ENCODE measurements at regions not wholly inside any gene's neighbourhood (a gene's known extent, or its start where the extent isn't known, plus 50 kb on each side); places are given as distances from the start of the nearest gene placed in this dataset.
"Not testable (repeated sequence)": the region's sequence is repeated elsewhere in the genome, so short reads cannot be mapped to it uniquely, and the experiment has no call there.

DNA sequence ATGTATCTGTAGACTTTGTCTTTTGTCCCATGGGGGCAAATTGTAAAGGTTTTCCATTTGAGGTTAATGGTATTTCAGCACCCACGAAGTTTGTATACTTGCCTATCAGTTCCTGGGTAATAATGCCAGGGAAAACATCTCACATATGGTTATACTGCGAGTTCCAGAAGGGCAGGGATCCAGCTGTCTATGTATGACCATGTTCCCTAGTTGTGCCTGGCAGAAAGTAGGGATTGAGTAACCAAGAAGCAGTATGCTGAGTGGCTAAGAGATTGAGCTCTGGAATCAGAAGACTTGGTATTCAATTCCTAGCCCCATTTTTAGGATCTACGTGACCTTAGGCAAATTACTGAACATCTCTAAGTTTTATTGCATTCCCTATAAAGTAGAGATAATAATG is 173.2 kb upstream of the PWP1 start:
- TF ChIP-seq CTCF (IDR thresholded peaks at IDR 0.05) = no peak
- H3K4me3 ChIP-seq = no peak overlapping the region
- H3K27ac ChIP-seq = no peak overlapping the region
- DNase-seq (ENCODE audit: low spot score) = no peak

DNA sequence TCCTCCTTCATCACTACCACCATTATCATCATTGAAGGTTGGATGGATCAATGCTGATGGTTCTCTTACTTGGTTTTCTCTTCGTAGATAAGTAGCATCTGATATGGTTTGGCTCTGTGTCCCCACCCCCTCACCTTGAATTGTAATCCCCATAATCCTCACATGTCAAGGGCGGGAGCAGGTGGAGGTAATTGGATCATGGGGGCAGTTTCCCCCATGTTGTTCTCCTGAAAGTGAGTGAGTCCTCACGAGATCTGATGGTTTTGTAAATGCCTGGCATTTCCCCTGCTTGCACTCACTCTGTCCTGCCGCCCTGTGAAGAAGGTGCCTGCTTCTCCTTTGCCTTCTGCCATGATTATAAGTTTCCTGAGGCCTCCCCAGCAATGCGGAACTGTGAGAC is 172.4 kb upstream of the PWP1 start:
- no peak for TF ChIP-seq CTCF (IDR thresholded peaks at IDR 0.05)
- DNase-seq (ENCODE audit: low spot score) = no peak
- Histone ChIP-seq H3K27ac (no peak overlapping the region), H3K4me3 (no peak overlapping the region)

DNA sequence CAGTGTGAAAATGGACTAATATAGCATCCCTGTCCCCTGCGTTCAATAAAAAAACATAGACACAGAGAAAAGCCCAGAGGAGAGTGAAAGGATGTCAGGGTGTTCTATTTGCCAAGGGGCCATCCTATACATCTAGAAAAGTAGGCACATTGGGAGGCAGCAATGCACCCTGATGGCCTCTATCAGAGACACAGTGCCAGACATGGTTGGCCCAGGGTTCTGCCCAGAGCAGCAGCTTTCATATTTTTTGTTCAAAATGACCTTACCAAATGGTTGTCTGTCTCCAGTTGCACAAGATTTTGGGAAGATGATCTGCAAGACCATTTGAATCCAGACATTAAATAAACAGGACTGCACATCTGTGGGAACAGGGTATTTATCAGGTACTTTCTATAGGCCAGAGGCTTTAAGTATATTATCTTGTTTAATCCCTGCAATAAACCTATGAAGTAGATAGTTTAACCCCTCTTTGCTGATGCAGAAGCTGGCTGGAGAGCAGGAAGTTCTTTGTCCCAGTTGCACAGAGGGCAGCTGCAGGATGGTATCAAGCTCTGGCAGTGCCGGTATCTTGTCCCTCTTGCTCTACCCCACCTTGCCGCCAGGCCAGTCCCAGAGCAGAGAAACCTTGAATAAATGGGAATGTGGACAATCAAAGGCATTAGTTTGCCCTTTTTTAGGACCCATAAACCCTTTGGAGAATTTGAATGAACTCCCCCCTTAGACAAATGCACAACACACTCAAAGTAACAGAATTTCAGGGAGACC is 171.8 kb upstream of the PWP1 start:
- Histone ChIP-seq H3K4me3 (no peak overlapping the region), H3K27ac (no peak overlapping the region)
- no peak for TF ChIP-seq CTCF (IDR thresholded peaks at IDR 0.05)
- no peak for DNase-seq (ENCODE audit: low spot score)

DNA sequence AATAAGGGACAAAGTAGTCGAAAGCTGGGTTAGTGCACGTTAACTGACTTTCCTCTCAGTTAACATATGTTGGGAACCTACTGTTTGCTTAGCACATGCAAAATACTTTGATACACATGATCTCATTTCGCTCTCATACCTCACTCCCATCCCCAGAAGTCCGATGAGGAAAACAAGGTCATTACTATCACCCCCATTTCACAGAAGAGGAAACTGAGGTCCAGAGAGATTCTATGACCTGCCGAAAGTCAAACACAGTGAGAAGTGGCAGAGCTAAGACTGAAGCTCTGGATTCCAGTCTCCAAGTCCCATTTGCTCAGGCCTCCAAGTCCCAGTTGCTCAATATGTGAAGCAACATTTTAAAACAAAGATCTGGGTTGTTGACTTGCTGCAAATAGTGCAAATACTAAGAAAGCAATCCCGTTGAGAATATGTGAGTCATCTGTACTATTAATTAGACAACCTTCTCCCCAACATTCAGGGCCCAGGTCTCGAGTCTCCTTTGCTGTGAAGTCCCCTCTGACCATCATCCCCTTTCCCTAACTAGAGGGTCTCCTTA is 170.6 kb upstream of the PWP1 start:
- no peak for TF ChIP-seq CTCF (IDR thresholded peaks at IDR 0.05)
- Histone ChIP-seq H3K27ac (peak overlapping the region in 1 of 2 donors; percentile 72), H3K4me3 (no peak overlapping the region)
- no peak for DNase-seq (ENCODE audit: low spot score)

DNA sequence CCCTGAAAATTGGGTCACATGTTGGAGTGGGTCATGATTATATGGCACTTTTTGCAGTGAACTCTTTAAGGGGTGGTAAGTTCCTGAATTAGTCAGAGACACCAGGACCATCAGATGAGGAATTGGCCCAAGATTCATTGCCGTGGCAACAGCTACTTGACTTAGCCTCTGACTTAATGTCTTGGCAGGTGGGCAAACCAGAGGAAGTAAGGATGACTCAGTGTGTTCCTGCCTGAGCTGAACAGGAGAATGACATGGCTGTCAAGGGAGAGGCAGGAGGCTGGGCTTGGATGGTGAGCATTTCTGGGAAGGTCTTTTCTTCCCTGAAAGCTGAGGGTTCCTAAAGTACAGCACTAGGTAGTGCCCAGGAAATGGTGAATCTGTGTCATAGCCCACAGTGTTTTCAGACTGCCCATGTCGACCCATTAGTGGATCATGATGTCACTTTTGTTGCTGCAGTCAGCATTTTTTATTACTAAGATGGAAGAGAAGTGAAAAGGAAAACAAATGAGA is 170.1 kb upstream of the PWP1 start:
- Histone ChIP-seq H3K27ac (peak overlapping the region in 1 of 2 donors; percentile 72), H3K4me3 (no peak overlapping the region)
- TF ChIP-seq CTCF (IDR thresholded peaks at IDR 0.05) = no peak
- peak; percentile 80 for DNase-seq (ENCODE audit: low spot score)

GRCh38 chr12:107517816-107518215 is 167.8 kb upstream of the PWP1 start:
- not testable (repeated sequence) for DNase-seq (ENCODE audit: low spot score); H3K27ac ChIP-seq; H3K4me3 ChIP-seq

GRCh38 chr12:107518868-107519267 is 166.7 kb upstream of the PWP1 start:
- Histone ChIP-seq H3K4me3 (no peak overlapping the region), H3K27ac (no peak overlapping the region)
- no peak for DNase-seq (ENCODE audit: low spot score)
- no peak for TF ChIP-seq CTCF (IDR thresholded peaks at IDR 0.05)
